Femur (tissue), 1 donor: ENCODE measurements at regions not wholly inside any gene's neighbourhood (a gene's known extent, or its start where the extent isn't known, plus 50 kb on each side); places are given as distances from the start of the nearest gene placed in this dataset.
"Not testable (repeated sequence)": the region's sequence is repeated elsewhere in the genome, so short reads cannot be mapped to it uniquely, and the experiment has no call there.

Experiments
- DNase-seq: peaks from one replicate; pipeline ENCODE4 v3.0.0-alpha.2; 2017

DNA sequence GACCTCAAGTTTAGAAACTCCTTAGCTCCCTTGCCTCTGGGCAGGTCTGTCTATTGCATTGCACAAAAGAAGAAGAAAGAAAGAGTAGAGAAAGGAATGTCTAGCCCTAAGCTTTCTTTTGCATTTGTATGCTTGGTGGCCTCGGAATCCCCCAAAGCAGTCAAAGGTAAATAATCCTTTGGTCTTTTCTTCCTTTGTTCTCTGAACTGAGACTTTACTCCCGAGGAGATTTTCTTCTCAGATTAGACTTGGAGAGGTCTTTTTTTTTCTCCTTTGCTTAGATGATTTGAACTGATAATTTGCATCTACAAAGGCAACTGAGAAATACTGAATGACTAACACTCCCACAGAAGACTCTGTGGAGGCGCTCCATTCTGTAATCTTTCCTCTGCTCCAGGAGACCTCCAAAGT is 93.2 kb downstream of the AKR1D1 start:
- no peak for DNase-seq

DNA sequence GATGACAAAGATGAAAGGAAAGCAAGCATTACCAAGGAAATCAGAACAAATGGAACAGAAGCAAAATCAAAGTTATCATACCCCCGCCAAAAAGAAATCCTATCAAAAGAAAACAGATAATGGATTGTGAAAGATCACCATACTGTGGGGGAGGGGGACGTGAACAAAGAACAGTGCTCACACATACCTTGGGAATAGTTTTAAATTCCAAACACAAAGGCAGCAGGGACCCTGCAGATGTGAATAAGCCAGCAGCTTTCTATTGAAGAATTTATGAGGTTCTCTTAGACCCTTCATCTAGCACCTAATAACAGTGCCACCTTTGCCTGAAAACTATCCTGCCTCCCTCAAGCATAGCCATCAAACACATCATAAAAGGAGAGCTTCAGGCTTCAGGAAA is 94.0 kb downstream of the AKR1D1 start:
- no peak for DNase-seq

- DNase-seq, result no peak
These were observed 94.9 kb downstream of the AKR1D1 start for GRCh38 chr7:138170959-138171703.

- DNase-seq, result no peak
These were observed 97.3 kb downstream of the AKR1D1 start for GRCh38 chr7:138173548-138173947.

DNA sequence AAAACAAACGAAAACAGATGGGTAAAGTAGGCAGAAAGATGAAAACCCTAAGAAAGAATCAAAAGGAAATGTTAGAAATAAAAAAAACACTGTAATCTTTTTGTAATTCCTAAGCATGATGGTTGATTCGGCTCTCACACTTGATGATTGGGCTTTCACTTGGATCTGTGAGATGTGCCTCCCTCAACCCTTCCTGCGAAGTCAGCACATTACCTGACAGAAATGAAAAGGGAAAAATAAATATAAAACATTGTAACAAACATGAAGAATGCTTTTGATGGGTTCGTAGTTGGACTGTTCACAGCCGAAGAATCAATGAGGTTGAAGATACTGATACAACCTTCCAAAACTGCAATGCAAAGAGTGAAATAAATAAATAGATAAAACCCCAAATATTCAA is 99.8 kb downstream of the AKR1D1 start:
- no peak for DNase-seq

DNA sequence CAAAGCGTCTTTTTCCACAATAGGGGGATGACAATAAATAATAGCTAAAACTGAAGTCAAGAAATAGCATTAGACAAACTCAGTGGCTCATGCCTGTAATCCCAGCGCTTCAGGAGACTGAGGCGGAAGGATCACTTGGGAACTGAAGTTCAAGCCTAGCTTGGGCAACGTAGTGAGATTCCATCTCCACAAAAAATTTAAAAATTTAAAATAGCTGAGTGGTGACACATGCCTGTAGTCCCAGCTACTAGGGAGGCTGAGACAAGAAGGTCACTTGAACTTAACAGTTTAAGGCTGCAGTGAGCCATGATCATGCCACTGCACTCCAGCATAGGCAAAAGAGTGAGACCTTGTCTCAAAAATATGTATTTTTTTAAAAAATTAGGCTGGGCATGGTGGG is 107.9 kb downstream of the AKR1D1 start:
- no peak for DNase-seq

DNA sequence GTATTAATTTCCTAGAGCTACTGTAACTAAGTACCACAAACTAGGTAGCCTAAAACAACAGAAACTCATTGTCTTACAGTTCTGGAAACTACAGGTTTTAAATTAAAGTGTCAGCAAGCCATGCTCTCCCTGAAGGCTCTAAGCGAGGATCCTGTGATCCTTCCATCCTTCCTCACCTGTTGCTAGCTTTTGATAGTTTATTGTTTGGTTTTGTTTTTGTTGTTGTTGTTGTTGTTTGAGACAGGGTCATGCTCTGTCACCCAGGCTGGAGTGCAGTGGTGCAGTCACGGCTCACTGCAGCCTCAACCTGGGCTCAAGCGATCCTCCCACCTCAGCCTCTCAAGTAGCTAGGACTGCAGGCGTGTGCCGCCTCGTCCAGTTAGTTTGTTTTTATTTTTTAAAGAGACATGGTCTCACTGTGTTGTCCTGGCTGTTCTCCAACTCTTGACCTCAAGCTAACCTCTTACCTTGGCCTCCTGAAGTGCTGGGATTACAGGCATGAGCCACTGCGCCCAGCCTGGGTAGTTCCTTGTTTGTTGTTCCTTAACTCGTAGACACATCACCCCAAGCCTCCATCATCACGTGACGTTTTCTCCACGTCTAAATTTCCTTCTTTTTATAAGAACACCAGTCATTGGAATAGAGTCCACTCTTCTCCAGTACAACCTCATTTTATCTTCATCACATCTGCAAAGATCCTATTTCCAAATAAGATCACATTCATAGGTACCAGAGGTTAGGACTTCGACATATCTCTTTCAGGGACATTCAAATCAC is 109.1 kb downstream of the AKR1D1 start:
- no peak for DNase-seq

DNA sequence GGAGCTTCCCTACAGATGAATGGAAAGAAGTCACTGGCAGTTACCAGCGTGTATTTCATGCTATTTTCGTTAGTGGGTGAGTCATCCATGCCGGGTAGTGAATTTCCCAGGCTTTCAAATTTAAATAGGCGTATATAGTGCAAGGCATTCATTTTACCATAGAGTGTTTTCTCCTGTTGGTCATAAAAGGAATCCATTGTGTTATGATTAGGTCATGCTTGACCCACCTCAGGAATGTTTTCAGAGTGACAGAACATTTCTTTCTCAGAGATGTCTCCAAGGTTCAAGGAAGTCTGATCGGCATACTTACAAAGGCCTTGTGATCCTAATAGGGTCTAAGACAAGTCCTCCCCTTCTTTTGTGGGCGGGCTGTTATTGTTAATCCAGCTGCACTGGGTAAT is 110.7 kb downstream of the AKR1D1 start:
- peak; percentile 41 for DNase-seq

DNA sequence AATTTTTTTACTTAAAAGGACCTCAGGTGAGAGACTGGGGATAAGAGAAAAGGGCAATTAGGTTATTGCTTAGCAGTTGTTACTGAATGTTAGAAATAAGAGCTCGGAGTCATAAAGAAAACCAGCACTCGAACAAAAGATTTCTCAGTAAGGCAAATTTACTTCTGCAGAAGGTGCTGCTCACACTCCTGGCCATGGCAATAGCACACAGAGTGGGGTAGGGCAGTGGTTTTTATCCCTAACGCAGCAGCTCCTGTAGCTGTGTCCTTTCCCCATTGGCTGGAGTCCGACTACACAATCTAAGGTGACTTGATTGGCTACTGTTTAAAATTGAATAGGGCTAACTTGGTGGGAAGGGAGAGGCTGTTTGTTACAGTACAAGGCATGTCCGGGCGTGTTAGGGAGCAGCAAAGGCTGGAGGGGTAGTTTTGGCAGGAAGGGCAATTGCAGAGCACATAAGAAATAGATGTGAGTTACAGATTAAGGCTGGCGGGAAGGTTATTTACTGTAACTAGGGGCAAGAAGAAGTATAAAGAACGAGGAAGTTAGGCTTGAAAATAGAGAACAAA is 112.1 kb downstream of the AKR1D1 start:
- DNase-seq, result no peak

DNA sequence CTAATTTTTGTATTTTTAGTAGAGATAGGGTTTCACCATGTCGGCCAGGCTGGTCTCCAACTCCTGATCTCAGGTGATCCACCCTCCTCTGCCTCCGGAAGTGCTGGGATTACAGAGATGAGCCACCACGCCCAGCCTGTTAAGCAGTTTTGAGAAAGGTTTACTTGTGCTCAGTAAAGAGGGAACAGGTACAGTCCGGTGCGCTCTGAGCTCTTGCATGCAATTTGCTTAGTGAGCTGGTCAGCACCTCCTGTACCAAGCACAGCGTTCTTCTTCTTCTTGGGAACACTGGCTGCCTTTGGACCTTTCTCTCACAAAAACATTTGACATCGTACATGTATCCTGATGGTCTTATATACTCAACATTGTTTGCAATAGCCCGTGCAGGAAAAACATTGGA is 118.3 kb downstream of the AKR1D1 start:
- no peak for DNase-seq

GRCh38 chr7:138195151-138195571 is 118.9 kb downstream of the AKR1D1 start:
- no peak for DNase-seq

DNA sequence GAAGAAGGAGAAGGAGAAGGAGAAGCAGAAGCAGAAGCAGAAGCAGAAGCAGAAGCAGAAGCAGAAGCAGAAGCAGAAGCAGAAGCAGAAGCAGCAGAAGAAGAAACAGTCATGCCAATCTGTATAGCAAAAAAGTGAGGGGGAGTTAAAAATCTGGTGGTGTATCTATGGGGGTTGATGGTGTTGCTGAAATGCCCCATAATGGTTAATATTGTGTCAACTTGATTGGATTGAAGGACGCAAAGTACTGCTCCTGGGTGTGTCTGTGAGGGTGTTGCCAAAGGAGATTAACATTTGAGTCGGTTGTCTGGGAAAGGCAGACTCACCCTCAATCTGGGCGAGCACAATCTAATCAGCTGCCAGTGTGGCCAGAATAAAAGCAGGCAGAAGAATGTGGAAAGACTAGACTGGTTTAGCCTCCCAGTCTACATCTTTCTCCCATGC is 120.3 kb downstream of the AKR1D1 start:
- DNase-seq, result not testable (repeated sequence)

GRCh38 chr7:138196971-138197896 is 121.0 kb downstream of the AKR1D1 start:
- DNase-seq, result no peak

- no peak for DNase-seq
These were observed 128.2 kb downstream of the AKR1D1 start for GRCh38 chr7:138204285-138204981.

DNA sequence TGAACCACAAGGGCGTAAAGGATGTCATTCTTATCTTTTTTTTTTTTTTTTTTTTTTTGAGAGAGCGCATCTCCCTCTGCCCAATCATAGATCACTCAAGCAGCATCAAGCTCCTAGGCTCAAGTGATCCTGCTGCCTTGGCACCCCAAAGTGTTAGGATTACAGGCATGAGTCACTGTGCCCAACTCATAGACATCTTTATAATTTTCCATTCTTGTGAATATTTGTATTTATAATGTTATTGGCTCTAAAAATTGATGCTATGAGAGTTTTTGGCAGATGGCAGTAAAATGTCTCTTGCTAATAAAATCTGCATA is 128.7 kb downstream of the AKR1D1 start:
- no peak for DNase-seq

DNA sequence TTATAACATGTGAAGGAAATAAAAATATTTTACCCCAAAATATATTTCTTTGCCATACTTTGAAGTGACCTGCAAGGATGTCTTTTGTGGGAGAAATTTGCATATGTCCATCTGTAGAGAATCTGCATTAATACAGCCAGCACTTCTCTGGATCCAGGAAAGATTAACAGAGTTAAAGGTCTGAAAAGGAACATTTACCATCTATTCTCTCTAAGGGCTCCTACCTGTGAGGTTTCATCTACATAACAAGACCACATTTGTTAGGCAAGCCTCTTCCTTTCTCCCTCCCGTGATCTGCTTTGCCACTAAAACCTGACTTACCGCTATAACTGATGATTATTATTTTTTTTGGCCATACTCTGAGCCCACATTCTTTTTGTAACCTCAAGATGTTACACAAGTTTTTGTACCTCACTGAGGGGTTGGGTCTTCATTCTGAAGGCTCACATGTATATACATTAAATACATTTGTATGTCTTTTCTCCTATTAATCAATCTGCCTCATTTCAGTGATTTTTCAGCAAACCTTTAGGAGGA is 129.4 kb downstream of the AKR1D1 start:
- DNase-seq, result no peak

GRCh38 chr7:138207555-138207971 is 131.3 kb downstream of the AKR1D1 start:
- DNase-seq, result no peak

- DNase-seq, result no peak
These were observed 131.9 kb downstream of the AKR1D1 start for GRCh38 chr7:138208142-138208570.

- no peak for DNase-seq
These were observed 132.6 kb downstream of the AKR1D1 start for GRCh38 chr7:138208864-138209263.

- no peak for DNase-seq
These were observed 136.1 kb downstream of the AKR1D1 start for GRCh38 chr7:138212314-138212713.

DNA sequence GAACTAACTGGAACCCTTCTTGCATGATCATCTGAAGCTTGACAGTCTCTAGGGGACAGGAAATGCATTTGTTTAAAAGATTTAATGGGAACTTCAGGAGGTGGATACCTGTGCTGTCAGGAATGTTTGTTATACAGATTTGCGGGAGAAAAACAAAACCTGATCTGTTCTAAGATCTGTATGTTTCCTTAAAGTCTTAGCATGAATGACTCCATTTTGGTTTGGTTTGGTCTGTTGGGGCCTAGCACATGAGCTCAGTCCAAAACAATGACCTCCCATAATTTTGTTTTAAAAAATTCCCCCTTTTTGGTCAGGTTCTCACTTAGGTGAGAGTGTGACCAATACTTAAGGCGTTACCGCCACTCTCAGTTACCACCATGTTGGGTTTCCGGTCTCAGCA is 138.7 kb downstream of the AKR1D1 start:
- DNase-seq, result no peak

GRCh38 chr7:138220321-138220720 is 144.1 kb downstream of the AKR1D1 start:
- DNase-seq, result not testable (repeated sequence)
